Heart right ventricle (tissue), 16 donors: ENCODE measurements at regions not wholly inside any gene's neighbourhood (a gene's known extent, or its start where the extent isn't known, plus 50 kb on each side); places are given as distances from the start of the nearest gene placed in this dataset.

Experiments used
- ATAC-seq, 8 donors: fragments of 200-7000 bp; cut with Tn5 transposase; one replicate each; pipeline ENCODE4 v1.9.1; 2020; ENCODE audit warnings: mild to moderate bottlenecking in 8 of 8, moderate library complexity in 8 of 8, moderate number of reproducible peaks in 1 of 8
- DNase-seq, 2 donors: peaks; one replicate each; pipeline ENCODE4 v3.0.0-alpha.2; 2020
- H3K27ac ChIP-seq, 10 donors: fragments of 200-600 bp; sonication (generic) in 2 of 10; one replicate each; pipeline versions ENCODE4 v1.5.0 to v1.8.0; 2020 to 2022; ENCODE audit warnings: mild to moderate bottlenecking in 3 of 10
- H3K27me3 ChIP-seq, 7 donors: fragments of 200-600 bp; one replicate each; pipeline ENCODE4 v1.8.0; 2021 to 2022; ENCODE audit warnings: mild to moderate bottlenecking in 2 of 7
- H3K36me3 ChIP-seq, 9 donors: fragments of 200-600 bp; sonication (generic) in 1 of 9; one replicate each; pipeline versions ENCODE4 v1.5.0 to v1.8.0; 2020 to 2022; ENCODE audit warnings: mild to moderate bottlenecking in 2 of 9
- H3K4me1 ChIP-seq, 9 donors: fragments of 200-600 bp; sonication (generic) in 1 of 9; one replicate each; pipeline versions ENCODE4 v1.5.0 to v1.8.0; 2020 to 2022; ENCODE audit warnings: mild to moderate bottlenecking in 4 of 9
- H3K4me3 ChIP-seq, 10 donors: fragments of 200-600 bp; sonication (generic) in 2 of 10; one replicate each; pipeline versions ENCODE4 v1.5.0 to v1.8.0; 2020 to 2022; ENCODE audit warnings: mild to moderate bottlenecking in 7 of 10, moderate library complexity in 2 of 10
- H3K9me3 ChIP-seq, 11 donors: fragments of 200-600 bp in 10 of 11; sonication (generic) in 2 of 11; one replicate each; pipeline versions ENCODE4 v1.5.0 to v1.8.0; 2013 to 2022; ENCODE audit warnings: mild to moderate bottlenecking in 2 of 11, control low read depth in 1 of 11, moderate library complexity in 1 of 11
- CTCF ChIP-seq, 9 donors: fragments of 200-600 bp; sonication (generic) in 2 of 9; IDR thresholded peaks; one replicate each; pipeline versions ENCODE4 v1.5.0 to v1.8.0; 2021 to 2022; ENCODE audit warnings: antibody characterized with exemption in 9 of 9, mild to moderate bottlenecking in 5 of 9, moderate library complexity in 1 of 9
- WGBS, 2 donors: extraction: QIAGEN DNeasy Blood & Tissue Kit; methylation state at CpG; one replicate each; pipeline ENCODE4 v1.1.7; 2013; ENCODE audit warnings: inconsistent platforms in 1 of 2; 5-methylcytosine and 5-hydroxymethylcytosine counted together
- intact Hi-C, 10 donors: fragments of 100-400 bp; cut with DNase I; formaldehyde crosslinking; loops; one replicate each; pipeline versions ENCODE4 v1.11.1 to v1.14.2; 2022
- donor health status: Arrhythmogenic right ventricular cardiomyopathy.
- donor health status: ischemic (EF 13 %, LVEDD 7.1; RV severe dilation, severe dysfunction).
- donor health status: healthy with polysubstance abuse.
- donor health status: DM: no; HTN: yes; CAD: no.
- donor health status: DM: no; HTN: no; CAD: no.
- donor health status: ischemic (EF 25% LVEDD 6.9; RV normal size, moderate dysfunction).
- donor health status: ischemic (EF 25% LVEDD 5.7; RV mildly dilated, moderate dysfunction).
- donor health status: healthy.
- donor health status: DM: yes; HTN: yes; CAD: no.
- donor health status: Ischemic cardiomyopathy.
- donor health status: ischemic (EF 35%, LVEDD 5.7; RV mildly dilated, moderate dysfunction).
- donor health status: nonischemic (EF 11% LVEDD 7.7; RV severe dilation, severe dysfunction).
- donor health status: DM: yes; HTN: yes; CAD: no.
- donor health status: PGD.
- donor health status: ischemic (EF 29% LVEDD 5.4; RV normal size, mild dysfunction).
- donor health status: nonischemic (EF 23%, LVEDD 6.1; RV moderate dilation, normal function).

- TF ChIP-seq CTCF (IDR thresholded peaks at IDR 0.05): no peak
- ATAC-seq: no peak
- Histone ChIP-seq H3K4me3 (no peak overlapping the region), H3K36me3 (no peaks in the 10 kb centered on the region), H3K27ac (no peak overlapping the region), H3K27me3 (no peaks in the 10 kb centered on the region), H3K9me3 (no peaks in the 10 kb centered on the region), H3K4me1 (no peaks in the 10 kb centered on the region)
- no peak for DNase-seq
- intact Hi-C loops: no loop called here
Measured at GRCh38 chr12:28857369-28857768, 291.7 kb upstream of the FAR2 start.

GRCh38 chr12:28859551-28859950 lies 289.5 kb upstream of the FAR2 start:
- no peak for ATAC-seq
- Histone ChIP-seq H3K36me3 (no peaks in the 10 kb centered on the region), H3K4me3 (no peak overlapping the region), H3K4me1 (no peaks in the 10 kb centered on the region), H3K9me3 (no peaks in the 10 kb centered on the region), H3K27ac (no peak overlapping the region), H3K27me3 (no peaks in the 10 kb centered on the region)
- no peak for TF ChIP-seq CTCF (IDR thresholded peaks at IDR 0.05)
- DNase-seq: no peak
- WGBS, 2 donors: 91 to 92% methylated on average over 2 of the region's 2 CpGs
- intact Hi-C loops: no loop called here

GRCh38 chr12:28865776-28866175 lies 283.3 kb upstream of the FAR2 start:
- H3K27me3 ChIP-seq: peaks cover 0 to 4% (median 0%) of the 10 kb centered on the region in 7 donors
- no peaks in the 10 kb centered on the region for H3K36me3 ChIP-seq
- ATAC-seq (no peak), DNase-seq (no peak)
- WGBS, 2 donors: 63 to 77% methylated on average over 4 of the region's 4 CpGs
- TF ChIP-seq CTCF (IDR thresholded peaks at IDR 0.05): no peak
- H3K9me3 ChIP-seq: no peaks in the 10 kb centered on the region
- H3K4me3 ChIP-seq: no peak overlapping the region
- H3K4me1 ChIP-seq: peaks cover 0 to 13% (median 0%) of the 10 kb centered on the region in 9 donors
- peak overlapping the region in 2 of 10 donors; percentile 19 to 33 for H3K27ac ChIP-seq
- intact Hi-C loops: loop anchor here in 1 of 10 donors (5.0 to 10.0 kb wide), 2 partner anchors 73 to 111 kb away; no protein-coding TSS in a partner anchor

- Histone ChIP-seq H3K27ac (peak overlapping the region in 2 of 10 donors; percentile 19 to 33), H3K9me3 (no peaks in the 10 kb centered on the region), H3K4me1 (peaks cover 0 to 13% (median 0%) of the 10 kb centered on the region in 9 donors), H3K27me3 (peaks cover 0 to 4% (median 0%) of the 10 kb centered on the region in 7 donors), H3K4me3 (no peak overlapping the region), H3K36me3 (no peaks in the 10 kb centered on the region)
- no peak for TF ChIP-seq CTCF (IDR thresholded peaks at IDR 0.05)
- ATAC-seq: peak in 2 of 8 donors; percentile 30 to 39
- DNase-seq: no peak
- WGBS, 2 donors: 45 to 52% methylated on average over 3 of the region's 3 CpGs
- intact Hi-C loops: loop anchor here in 1 of 10 donors (5.0 to 10.0 kb wide), 2 partner anchors 74 to 111 kb away; no protein-coding TSS in a partner anchor
Measured at GRCh38 chr12:28866296-28866695, 282.8 kb upstream of the FAR2 start.
